PC-3 (cell line): ENCODE measurements at regions not wholly inside any gene's neighbourhood (a gene's known extent, or its start where the extent isn't known, plus 50 kb on each side); places are given as distances from the start of the nearest gene placed in this dataset.

Experiments used
- CTCF ChIP-seq: fragments of 300-600 bp; sonication (generic); conservative IDR thresholded peaks from 2 replicates; pipeline ENCODE4 v1.5.1; 2017; ENCODE audit warnings: antibody characterized with exemption, low read depth, mild to moderate bottlenecking, low read length
- EZH2 ChIP-seq: fragments of 300-600 bp; sonication (generic); IDR thresholded peaks from one replicate; pipeline ENCODE4 v1.6.1; 2017; ENCODE audit warnings: antibody characterized with exemption, mild to moderate bottlenecking, low read length; ENCODE audit not compliant: unreplicated experiment

DNA sequence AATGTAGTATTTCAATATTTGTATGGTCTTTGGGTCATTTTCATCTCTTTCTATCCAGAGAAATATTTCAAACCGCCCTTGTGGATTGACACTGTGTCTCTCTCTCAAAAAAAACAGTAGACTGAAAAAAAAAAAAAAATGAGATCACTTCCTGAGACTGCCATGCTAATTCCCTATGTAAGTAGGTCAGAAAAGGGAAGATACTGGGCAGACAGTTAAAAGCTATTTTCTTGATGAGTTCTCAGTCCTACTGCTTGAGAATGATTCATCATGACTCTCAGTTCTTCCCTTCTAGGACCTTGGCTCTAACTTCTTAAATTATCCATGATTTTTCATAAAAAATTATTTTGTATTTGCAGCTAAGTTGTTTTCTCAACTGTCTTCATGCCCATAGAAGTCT is 672.3 kb upstream of the REG3G start:
- TF ChIP-seq CTCF (no peak), EZH2 (no peak)
